Neural cell (in vitro differentiated cells): ENCODE measurements at regions not wholly inside any gene's neighbourhood (a gene's known extent, or its start where the extent isn't known, plus 50 kb on each side); places are given as distances from the start of the nearest gene placed in this dataset.

ENCODE experiments used
- CTCF ChIP-seq: fragments of 450-650 bp; IDR thresholded peaks from 2 replicates; pipeline ENCODE4 v1.5.1; 2014; ENCODE audit warnings: antibody characterized with exemption, mild to moderate bottlenecking, moderate library complexity; ENCODE audit not compliant: poor library complexity, severe bottlenecking
- EP300 ChIP-seq: fragments of 450-650 bp; conservative IDR thresholded peaks from 2 replicates; pipeline ENCODE4 v1.6.1; 2014; ENCODE audit warnings: antibody characterized with exemption, mild to moderate bottlenecking, moderate library complexity; ENCODE audit not compliant: poor library complexity, severe bottlenecking
- MXI1 ChIP-seq: fragments of 450-650 bp; conservative IDR thresholded peaks from 2 replicates; pipeline ENCODE4 v1.6.1; 2014; ENCODE audit warnings: antibody characterized with exemption, mild to moderate bottlenecking; ENCODE audit not compliant: poor library complexity, severe bottlenecking

- TF ChIP-seq EP300 (no peak), CTCF (no peak), MXI1 (no peak)
Observed at GRCh38 chr7:155401884-155402283, 56.0 kb upstream of the EN2 start.
